Caco-2 (cell line): ENCODE measurements at regions not wholly inside any gene's neighbourhood (a gene's known extent, or its start where the extent isn't known, plus 50 kb on each side); places are given as distances from the start of the nearest gene placed in this dataset.

Experiments
- BruUV-seq: library from RNA; stranded (reverse); fragments of 400-500 nt; replicated peaks from 2 replicates; lab custom pipeline; 2021; lab: Mats Ljungman, UMichigan
- CTCF ChIA-PET: fragments of 300-600 bp; sonication (Branson Sonifier 250); formaldehyde crosslinking; loops from one replicate; lab custom pipeline; 2022; ENCODE audit warnings: antibody characterized with exemption; lab: Charles Lee
- POLR2A ChIA-PET: fragments of 300-600 bp; sonication (Branson Sonifier 250); formaldehyde crosslinking; loops from one replicate; lab custom pipeline; 2022; ENCODE audit warnings: antibody characterized with exemption; lab: Charles Lee
- DNase-seq, 2 experiments: peaks; one replicate each; pipeline versions ENCODE4 v3.0.0 to v3.0.0-alpha.2; 2020 to 2022
- H3K27me3 ChIP-seq: replicated peaks from 2 replicates; pipeline ENCODE4 v1.6.0; 2011; ENCODE audit warnings: low read length; ENCODE audit not compliant: control insufficient read depth, insufficient read depth
- H3K36me3 ChIP-seq: 2 replicates; pipeline ENCODE4 v1.5.1; 2011; ENCODE audit warnings: low read length; ENCODE audit not compliant: control insufficient read depth, insufficient read depth
- H3K4me1 ChIP-seq: fragments of 250-450 bp; sonication (Bioruptor Pico); 2 replicates; pipeline ENCODE4 v1.5.1; 2020; ENCODE audit warnings: mild to moderate bottlenecking
- H3K4me3 ChIP-seq: 2 replicates; pipeline ENCODE4 v1.5.1; 2011; ENCODE audit warnings: low read depth, mild to moderate bottlenecking, control low read depth, low read length
- H3K9me3 ChIP-seq: fragments of 250-450 bp; sonication (Bioruptor Pico); 2 replicates; pipeline ENCODE4 v1.5.1; 2020; ENCODE audit warnings: mild to moderate bottlenecking, moderate library complexity
- H3K27ac Mint-ChIP-seq: one replicate; pipeline ENCODE4 v1.8.0; 2022; ENCODE audit warnings: mixed read lengths; ENCODE audit not compliant: unreplicated experiment
- H3K27me3 Mint-ChIP-seq: one replicate; pipeline ENCODE4 v1.8.0; 2022; ENCODE audit warnings: mixed read lengths; ENCODE audit not compliant: insufficient read depth, unreplicated experiment
- H3K36me3 Mint-ChIP-seq: one replicate; pipeline ENCODE4 v1.8.0; 2022; ENCODE audit warnings: mild to moderate bottlenecking, mixed read lengths; ENCODE audit not compliant: insufficient read depth, unreplicated experiment
- H3K4me1 Mint-ChIP-seq: one replicate; pipeline ENCODE4 v1.8.0; 2022; ENCODE audit warnings: low read depth, mixed read lengths; ENCODE audit not compliant: unreplicated experiment
- H3K4me3 Mint-ChIP-seq: one replicate; pipeline ENCODE4 v1.8.0; 2022; ENCODE audit warnings: mild to moderate bottlenecking, moderate library complexity, mixed read lengths; ENCODE audit not compliant: unreplicated experiment
- H3K9me3 Mint-ChIP-seq: one replicate; pipeline ENCODE4 v1.8.0; 2022; ENCODE audit warnings: mixed read lengths; ENCODE audit not compliant: unreplicated experiment
- intact Hi-C: fragments of 100-400 bp; cut with micrococcal nuclease; formaldehyde crosslinking; loops from one replicate; pipeline ENCODE4 v1.10.0; 2022; ENCODE audit not compliant: unreplicated experiment
- TF ChIP-seq, protein P1 (sequence below), 2 experiments: fragments of 200-600 bp in 1 of 2; IDR thresholded peaks; 1 replicate in 1 of 2; 2 replicates in 1 of 2; pipeline versions ENCODE4 v1.5.1 to v1.8.0; 2011 to 2022; ENCODE audit warnings: antibody characterized with exemption in 1 of 2, control low read depth in 1 of 2, inconsistent platforms in 1 of 2, low read depth in 1 of 2, low read length in 1 of 2, mild to moderate bottlenecking in 1 of 2, moderate library complexity in 1 of 2; ENCODE audit not compliant: insufficient read depth in 1 of 2, severe bottlenecking in 1 of 2, unreplicated experiment in 1 of 2

DNA sequence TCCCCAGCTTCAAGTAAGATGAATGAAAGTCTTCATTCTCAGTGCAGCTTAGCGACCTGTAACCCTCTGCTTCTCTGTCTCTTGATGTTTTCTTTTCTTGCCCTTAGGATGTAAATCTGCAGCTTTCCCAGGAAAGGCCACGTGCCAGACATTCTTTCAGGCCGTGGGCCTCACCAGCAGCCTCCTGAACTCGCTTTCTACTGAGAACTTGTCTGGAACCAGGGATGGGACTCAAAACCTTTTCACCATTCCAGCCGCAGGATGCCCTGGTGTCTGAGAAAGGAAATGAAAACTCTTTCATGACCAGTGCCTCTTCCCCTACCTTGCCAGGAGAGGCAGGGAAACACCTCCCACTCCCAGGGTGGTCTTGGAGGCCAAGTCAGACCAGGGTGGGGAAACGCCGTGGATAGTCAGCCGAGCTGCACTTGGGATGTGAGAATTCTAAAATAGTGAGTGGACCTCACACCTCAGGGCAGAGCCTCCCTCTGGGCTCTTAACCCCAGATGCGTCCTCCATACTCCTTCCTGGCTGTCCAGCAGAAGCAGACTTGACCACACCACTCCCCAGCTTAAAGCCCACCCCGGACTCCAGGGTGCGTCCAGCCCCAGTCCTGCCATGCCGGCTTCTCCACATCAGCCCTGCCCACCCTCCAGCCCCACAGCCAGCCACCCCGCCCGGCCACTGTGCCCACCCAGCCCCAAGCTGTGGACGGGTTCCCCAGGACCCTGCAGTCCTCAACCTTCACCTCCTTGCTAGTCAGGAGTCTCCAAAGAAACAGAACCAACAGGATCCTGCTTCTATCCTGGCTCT, 115.5 kb downstream of the TWIST2 start:
- Mint-ChIP-seq H3K36me3 (no peaks in the 10 kb centered on the region), H3K27me3 (peaks cover 3% of the 10 kb centered on the region), H3K4me3 (no peak overlapping the region), H3K27ac (no peak overlapping the region), H3K4me1 (no peaks in the 10 kb centered on the region), H3K9me3 (no peaks in the 10 kb centered on the region)
- no TSS peak for BruUV-seq
- peak in 1 of 2 experiments; percentile 9 for DNase-seq
- intact Hi-C loops, result no loop called here
- no peak overlapping the region for H3K4me3 ChIP-seq
- ChIA-PET CTCF (no interaction called here), POLR2A (no interaction called here)
- 0 out of 2 replicates have a peak, but pooled peaks cover 6% of the 10 kb centered on the region for H3K4me1 ChIP-seq
- no peaks in the 10 kb centered on the region for H3K9me3 ChIP-seq
- TF ChIP-seq, protein P1, sequence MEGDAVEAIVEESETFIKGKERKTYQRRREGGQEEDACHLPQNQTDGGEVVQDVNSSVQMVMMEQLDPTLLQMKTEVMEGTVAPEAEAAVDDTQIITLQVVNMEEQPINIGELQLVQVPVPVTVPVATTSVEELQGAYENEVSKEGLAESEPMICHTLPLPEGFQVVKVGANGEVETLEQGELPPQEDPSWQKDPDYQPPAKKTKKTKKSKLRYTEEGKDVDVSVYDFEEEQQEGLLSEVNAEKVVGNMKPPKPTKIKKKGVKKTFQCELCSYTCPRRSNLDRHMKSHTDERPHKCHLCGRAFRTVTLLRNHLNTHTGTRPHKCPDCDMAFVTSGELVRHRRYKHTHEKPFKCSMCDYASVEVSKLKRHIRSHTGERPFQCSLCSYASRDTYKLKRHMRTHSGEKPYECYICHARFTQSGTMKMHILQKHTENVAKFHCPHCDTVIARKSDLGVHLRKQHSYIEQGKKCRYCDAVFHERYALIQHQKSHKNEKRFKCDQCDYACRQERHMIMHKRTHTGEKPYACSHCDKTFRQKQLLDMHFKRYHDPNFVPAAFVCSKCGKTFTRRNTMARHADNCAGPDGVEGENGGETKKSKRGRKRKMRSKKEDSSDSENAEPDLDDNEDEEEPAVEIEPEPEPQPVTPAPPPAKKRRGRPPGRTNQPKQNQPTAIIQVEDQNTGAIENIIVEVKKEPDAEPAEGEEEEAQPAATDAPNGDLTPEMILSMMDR (IDR thresholded peaks at IDR 0.05; ENCODE audit: insufficient read depth in 1 of 2, low read depth in 1 of 2, low read length in 1 of 2, severe bottlenecking in 1 of 2, unreplicated experiment in 1 of 2), result no peak
- no peaks in the 10 kb centered on the region for H3K27me3 ChIP-seq
- no peaks in the 10 kb centered on the region for H3K36me3 ChIP-seq

GRCh38 chr2:238963971-238964328, 116.1 kb downstream of the TWIST2 start:
- Mint-ChIP-seq H3K9me3 (no peaks in the 10 kb centered on the region), H3K36me3 (no peaks in the 10 kb centered on the region), H3K4me1 (no peaks in the 10 kb centered on the region), H3K4me3 (no peak overlapping the region), H3K27ac (no peak overlapping the region), H3K27me3 (peaks cover 3% of the 10 kb centered on the region)
- Histone ChIP-seq H3K27me3 (no peaks in the 10 kb centered on the region), H3K4me1 (0 out of 2 replicates have a peak, but pooled peaks cover 6% of the 10 kb centered on the region), H3K9me3 (no peaks in the 10 kb centered on the region), H3K36me3 (no peaks in the 10 kb centered on the region), H3K4me3 (no peak overlapping the region)
- intact Hi-C loops, result no loop called here
- TF ChIP-seq, protein P1 (IDR thresholded peaks at IDR 0.05; ENCODE audit: insufficient read depth in 1 of 2, low read depth in 1 of 2, low read length in 1 of 2, severe bottlenecking in 1 of 2, unreplicated experiment in 1 of 2), result no peak
- ChIA-PET CTCF (no interaction called here), POLR2A (no interaction called here)
- BruUV-seq, result no TSS peak
- no peak for DNase-seq

GRCh38 chr2:238964544-238965067, 116.7 kb downstream of the TWIST2 start:
- peaks cover 3% of the 10 kb centered on the region for H3K27me3 Mint-ChIP-seq
- no peaks in the 10 kb centered on the region for H3K27me3 ChIP-seq

More at GRCh38 chr2:238964544-238965067, 116.7 kb downstream of the TWIST2 start:
- Mint-ChIP-seq H3K27ac (no peak overlapping the region), H3K36me3 (no peaks in the 10 kb centered on the region), H3K4me1 (no peaks in the 10 kb centered on the region), H3K4me3 (no peak overlapping the region), H3K9me3 (no peaks in the 10 kb centered on the region)
- Histone ChIP-seq H3K4me1 (0 out of 2 replicates have a peak, but pooled peaks cover 6% of the 10 kb centered on the region), H3K4me3 (no peak overlapping the region), H3K36me3 (no peaks in the 10 kb centered on the region), H3K9me3 (no peaks in the 10 kb centered on the region)
- BruUV-seq, result no TSS peak
- POLR2A ChIA-PET, result no interaction called here
- intact Hi-C loops, result no loop called here
- CTCF ChIA-PET, result no interaction called here
- DNase-seq, result no peak
- TF ChIP-seq, protein P1 (IDR thresholded peaks at IDR 0.05; ENCODE audit: insufficient read depth in 1 of 2, low read depth in 1 of 2, low read length in 1 of 2, severe bottlenecking in 1 of 2, unreplicated experiment in 1 of 2), result no peak
